ENCODE measurements at regions not wholly inside any gene's neighbourhood (a gene's known extent, or its start where the extent isn't known, plus 50 kb on each side); places are given as distances from the start of the nearest gene placed in this dataset.
"Not testable (repeated sequence)": the region's sequence is repeated elsewhere in the genome, so short reads cannot be mapped to it uniquely, and the experiment has no call there.

DNA sequence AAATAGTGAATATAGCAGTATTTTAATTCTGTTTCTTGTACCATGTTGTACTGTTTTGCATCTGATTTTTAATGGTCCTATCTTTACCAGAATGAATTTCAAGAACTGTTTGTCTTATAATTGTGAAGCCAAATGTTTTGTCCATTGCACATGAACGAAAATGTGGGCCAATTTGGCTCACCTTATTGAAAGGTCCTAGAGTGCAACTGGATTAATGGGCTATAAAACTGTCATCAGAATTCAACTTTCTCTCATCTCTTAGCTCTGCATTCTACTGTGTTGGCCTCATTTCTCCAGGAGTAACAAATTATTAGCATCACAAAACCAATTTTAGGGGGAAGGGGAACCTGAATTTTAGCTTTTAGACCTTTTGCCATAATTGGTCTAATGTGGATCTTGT lies 179.4 kb upstream of the NUDT12 start:
- DNase-seq: no peak

DNA sequence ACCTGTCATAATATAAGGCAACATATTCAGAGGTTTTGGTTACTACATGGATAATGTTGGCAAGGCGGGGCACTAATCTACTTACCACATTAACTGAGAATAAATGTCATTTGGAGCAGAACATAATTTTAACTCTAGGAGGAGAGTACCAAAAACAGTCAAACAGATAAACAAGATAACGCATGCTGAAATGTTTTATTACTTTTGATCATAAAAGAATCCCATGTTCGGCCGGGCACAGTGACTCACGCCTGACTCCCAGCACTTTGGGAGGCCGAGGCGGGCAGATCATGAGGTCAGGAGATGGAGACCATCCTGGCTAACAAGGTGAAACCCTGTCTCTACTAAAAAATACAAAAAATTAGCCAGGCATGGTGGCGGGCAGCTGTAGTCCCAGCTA lies 173.8 kb upstream of the NUDT12 start:
- not testable (repeated sequence) for DNase-seq

DNA sequence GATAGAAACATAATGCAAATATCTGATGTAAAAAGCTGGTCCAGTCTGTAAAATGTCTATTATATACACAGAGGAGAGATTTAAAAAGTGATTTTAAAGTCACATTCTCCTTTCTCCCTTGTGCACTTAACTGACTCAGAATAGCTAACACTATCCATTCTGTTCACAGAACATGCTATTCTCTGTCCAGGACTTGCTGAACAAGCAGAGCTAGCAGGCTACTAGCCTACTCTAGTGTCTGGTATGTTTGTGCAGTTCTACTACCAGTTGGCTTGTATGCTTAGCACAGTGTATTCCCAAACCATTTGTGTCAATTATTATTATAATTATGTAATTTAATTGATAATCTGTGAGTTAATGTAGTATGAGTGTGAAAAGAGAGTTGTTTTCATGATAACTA lies 161.7 kb upstream of the NUDT12 start:
- no peak for DNase-seq

DNA sequence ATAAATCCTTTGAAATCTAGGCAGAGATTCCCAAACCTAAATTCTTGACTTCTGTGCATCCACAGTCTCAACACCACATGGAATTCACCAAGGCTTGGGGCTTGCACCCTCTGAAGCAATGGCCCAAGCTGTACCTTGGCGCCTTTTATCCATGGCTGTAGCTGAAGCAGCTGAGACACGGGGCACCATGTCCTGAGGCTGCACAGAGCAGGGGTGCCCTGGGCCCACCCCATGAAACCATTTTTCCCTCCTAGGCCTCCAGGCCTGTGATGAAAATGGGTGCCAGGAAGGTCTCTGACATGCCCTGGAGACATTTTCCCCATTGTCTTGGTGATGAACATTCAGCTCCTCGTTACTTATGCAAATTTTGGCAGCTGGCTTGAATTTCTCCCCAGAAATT lies 158.6 kb upstream of the NUDT12 start:
- no peak for DNase-seq

DNA sequence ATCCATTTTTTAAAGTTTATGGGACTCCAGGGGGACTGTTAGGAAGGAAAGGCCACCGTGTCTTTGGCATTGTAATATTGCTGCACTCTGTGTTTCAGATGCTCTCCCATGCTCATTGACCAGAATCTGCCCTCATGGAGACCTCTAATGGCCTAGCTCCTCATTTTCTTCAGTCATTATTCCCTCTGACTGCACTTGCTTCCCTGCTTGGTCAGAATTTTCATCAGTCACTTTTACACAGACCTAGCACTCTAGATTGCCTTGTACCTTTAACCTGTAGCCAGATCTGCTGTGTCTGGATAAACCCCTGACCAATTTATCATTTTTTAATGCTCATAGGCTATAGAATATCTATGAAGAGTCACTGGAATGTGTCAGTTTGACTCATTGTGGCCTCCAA lies 155.5 kb upstream of the NUDT12 start:
- DNase-seq: no peak

DNA sequence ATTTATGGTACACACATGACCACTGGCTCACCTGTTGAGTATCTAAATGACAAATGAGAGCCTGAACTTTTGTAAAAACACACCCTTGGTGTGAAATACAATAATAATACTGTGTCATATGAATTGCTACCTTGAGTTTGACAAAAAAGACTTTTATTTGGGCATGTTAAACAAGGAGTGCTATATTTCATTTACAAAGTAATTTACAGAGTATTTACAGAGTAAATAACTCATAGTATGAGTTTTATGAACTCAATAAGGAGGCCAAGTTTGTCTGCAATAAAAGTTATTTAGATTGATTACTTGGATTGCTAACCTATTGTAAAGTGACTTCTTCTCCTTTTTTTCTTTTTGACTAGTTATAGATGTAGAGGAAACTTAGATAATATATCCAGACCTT lies 146.0 kb upstream of the NUDT12 start:
- no peak for DNase-seq

DNA sequence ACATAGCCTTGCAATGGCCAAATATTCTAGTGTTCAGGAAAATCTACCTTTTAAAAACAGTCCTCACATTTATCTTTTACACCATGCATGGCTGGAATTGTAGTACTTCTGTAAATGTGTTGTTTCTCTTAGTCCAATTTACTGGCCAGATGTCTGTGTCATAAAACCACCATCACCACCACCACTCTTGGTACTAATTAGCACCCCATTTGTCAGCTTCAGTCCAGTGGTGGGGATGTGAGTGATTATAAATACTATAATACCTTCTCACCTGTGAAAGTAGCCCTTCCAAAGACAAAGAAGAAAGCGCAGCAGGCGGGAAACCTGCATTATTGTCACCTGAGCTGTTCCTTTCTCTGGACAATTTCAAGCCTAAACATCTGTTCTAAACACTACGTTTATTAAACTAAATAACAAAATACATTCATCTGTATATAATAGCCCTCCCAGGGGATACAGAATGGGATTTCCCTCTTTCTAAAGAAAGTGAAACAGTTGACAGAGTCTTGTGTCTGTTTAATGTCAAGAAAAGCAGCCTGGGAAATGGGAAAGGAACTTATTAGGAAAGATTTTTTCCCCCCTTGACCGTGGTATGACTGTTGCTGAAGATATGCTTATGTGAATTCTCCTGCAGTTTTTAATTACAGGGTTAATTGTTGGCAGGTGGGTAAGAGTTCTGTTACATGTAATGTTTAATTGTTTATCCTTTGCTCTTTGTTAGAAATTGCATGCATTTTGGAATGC lies 144.5 kb upstream of the NUDT12 start:
- no peak for DNase-seq

DNA sequence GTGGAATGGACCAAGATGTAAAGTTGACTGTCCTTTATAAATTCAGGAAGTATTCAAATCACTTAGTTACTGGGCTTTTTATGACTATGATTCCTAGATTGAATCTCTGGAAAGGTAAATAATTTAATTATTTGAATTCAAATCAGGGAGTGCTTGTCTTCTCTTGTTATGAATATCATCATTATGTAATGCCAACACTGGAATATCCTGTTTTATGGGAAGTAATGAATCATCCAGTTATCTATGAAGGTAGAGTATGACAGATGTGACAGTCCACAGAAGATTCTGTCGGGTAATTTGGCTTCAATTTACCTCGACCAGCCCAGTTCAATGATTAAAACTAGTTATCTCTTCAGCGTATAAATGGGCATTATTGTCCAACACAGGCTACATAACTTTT lies 141.0 kb upstream of the NUDT12 start:
- DNase-seq: no peak

DNA sequence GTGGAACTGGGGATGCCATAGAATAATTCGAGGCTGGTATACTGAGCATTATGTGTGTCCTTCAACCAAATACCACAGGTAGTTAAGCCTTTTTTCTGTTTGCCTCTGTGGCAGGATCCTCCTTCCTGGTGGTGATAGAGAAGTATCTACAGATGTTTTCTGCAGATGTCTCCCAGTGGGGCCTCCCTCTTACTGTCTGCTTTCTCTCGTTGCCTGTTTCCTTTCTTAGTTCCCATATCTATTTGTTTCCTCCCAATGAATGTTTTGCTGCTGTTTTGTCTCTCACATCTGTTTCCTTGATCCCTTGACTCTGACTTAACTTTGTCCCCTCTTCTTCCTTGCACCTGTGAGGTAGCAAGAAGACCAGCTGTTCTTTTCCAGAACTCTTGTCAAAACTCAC lies 130.9 kb upstream of the NUDT12 start:
- no peak for DNase-seq

DNA sequence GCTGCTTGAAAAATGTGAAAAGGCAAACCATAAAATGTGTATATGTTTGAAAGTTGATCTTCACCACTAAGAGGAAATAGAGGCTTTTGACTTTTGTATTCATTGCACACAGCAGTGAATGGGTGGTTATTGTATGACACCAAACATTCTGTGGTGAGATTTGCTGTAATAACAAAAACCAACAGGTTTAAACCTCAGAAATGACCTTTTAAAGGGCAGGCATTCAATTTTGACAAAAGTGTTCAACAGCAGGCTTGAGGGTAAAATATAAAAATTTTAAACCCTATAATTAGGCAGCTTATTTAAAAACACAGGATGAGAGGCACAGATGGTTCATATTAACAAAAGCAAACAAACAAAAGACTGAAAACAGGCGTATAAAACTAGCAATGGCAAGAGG lies 128.1 kb upstream of the NUDT12 start:
- DNase-seq: no peak

DNA sequence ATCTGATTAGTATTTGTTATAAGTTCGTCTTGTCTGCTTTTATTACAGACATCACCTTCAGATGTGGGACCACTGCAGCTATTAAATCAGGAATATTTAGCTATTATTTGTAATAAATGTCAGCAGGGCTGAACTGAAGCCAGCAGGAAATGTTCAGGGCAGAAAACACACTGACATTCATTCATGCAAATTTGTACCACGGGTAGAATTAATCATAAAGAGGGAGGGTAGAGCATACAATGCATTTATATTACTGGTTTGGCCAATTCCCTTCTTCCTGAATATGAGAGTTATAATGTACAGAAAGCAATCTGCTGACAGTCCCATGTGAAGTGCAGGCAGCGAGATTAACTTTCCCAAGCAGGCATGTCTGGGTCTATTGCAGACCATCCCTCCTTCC lies 117.3 kb upstream of the NUDT12 start:
- no peak for DNase-seq

DNA sequence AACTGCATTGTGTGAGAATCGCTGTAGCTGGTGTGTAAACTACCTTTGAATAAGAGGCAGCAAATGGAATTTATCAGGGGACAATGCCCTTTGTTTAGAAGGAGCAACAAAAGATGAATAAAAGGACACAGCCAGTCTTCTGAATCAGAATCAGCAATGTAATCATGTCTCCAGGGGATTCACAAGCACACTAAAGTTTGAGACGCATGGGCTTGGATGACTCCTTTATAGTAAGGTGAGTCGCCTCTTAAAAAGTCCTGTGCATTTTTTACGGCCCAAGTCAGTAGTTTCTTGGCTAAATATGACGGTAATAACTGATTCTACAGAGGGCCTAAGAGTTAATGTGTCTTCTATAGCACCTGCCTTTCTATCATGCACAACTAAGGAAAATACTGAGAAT lies 113.6 kb upstream of the NUDT12 start:
- not testable (repeated sequence) for DNase-seq

DNA sequence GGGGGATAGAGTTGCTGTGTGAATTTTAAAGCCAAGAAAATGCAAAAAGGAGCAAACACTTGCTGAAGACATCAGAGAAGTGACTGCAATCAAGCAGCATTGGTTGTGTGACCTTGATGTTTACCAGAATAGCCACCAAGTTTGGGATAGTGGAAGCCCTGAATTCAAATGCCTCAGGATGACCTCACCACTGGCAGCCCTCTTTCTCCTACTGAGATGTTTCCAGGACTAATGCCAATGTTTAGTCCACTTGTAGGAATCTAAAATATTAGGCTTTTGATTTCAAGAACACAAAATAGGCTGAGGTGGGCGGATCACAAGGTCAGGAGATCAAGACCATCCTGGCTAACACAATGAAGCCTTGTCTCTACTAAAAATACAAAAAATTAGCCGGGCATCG lies 112.2 kb upstream of the NUDT12 start:
- no peak for DNase-seq

DNA sequence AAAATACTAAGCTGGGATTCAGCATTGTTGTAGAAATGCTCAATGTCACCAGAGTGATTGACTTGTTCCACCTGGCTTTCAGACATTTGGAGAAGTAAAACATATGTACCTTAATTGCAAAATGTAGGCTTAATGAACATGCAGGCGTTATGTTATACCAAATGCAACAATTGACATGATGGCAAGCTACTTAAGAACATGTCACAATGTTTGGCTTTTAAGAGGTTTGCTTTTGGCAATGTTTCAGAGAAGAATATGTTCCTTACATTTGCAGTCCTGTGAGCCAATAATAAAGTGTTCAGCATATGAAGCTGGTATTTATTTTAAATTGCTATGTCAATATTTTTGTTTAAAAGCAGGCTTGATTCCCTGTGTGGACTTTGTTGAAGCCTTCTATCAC lies 111.7 kb upstream of the NUDT12 start:
- no peak for DNase-seq

DNA sequence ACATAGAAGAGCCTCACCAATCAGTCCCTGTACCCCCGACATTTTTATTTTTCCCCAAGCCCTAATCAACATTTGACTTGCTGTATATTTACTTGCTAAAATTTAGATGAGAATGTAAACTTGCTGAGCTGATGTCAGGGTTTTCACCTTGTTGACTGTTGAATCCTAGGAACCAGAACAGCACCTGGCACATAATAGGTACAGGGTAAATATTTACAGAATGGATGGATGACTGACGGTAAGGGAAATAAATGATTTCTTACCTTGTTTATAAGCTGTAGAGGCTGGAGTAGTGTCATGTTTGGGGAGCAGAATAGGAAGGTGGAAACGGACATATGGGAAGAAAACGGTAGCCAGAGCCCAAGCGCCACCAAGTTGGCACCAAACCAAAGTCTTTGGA lies 107.0 kb upstream of the NUDT12 start:
- DNase-seq: no peak

DNA sequence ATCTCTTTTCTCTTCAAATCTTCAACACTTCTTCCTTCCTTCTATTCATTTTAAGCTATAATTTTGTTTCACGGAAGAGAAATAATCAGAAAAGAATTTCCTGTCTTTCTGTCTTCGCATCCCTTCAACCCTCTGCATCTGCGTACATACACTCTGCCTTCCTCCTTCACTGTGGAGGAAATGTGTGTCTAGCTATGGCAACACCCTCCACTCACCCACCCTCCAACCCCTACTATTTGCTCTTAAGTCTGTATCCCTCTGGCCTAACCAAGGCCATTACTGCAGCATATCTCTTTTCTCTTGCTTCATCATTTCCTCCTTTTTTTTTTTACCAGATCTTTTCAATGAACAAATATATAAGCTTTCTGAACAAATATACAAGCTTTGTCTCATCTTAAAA lies 105.7 kb upstream of the NUDT12 start:
- DNase-seq: no peak

DNA sequence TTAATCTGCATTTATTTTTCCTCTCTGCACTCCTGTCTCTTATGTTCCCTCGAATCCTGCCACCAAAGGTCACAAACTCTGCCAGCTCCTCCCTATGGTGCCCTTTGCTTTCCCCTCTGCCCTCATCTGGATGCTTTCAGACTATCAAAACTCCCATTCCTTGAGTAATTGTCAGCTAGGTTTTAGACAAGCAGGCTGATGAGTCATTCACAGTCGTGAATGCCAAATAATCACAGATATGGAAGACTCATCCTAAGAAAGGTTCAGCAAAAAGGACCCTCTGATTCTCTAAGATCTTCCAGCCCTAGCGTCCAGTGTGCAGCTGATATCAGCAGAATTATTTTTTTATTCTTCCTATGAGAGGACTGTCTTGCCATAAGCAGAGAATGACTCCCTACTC lies 104.5 kb upstream of the NUDT12 start:
- DNase-seq: no peak

DNA sequence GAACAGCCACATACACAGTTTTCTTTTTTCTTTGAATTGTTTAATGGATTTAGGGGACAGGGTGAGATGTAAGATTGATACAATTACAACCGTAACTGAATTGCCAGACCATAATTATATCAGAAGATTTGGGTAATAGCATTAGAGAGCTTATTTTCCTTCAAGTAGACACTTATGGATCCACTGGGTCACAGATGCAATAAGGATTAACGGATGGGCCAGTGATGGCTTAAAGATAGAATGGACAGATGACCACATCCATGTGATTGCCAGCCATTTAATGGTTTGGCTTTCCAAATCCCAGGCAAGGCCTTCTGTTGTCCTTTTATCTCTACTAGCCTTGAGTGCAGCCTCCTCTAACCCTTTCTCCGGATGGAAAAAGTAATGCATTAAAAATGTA lies 94.7 kb upstream of the NUDT12 start:
- DNase-seq: no peak

DNA sequence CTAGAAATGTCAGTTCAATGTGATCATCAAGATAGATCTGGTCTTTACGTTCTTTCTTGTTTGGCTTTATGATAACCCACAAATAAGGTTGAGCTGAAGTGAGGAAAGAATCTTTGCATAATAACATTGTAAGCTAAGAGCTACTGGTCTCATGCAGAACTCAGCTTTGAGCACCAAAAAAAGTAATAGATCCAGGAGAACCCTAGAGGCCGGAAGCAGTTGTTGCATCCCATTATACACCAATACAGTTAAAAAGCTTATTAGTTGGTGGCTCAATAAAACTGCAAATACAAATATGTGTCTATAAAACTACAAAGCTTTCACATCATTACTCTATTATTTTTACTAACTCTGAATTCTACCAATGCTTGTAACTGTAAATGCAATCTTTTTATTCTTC lies 85.5 kb upstream of the NUDT12 start:
- no peak for DNase-seq

DNA sequence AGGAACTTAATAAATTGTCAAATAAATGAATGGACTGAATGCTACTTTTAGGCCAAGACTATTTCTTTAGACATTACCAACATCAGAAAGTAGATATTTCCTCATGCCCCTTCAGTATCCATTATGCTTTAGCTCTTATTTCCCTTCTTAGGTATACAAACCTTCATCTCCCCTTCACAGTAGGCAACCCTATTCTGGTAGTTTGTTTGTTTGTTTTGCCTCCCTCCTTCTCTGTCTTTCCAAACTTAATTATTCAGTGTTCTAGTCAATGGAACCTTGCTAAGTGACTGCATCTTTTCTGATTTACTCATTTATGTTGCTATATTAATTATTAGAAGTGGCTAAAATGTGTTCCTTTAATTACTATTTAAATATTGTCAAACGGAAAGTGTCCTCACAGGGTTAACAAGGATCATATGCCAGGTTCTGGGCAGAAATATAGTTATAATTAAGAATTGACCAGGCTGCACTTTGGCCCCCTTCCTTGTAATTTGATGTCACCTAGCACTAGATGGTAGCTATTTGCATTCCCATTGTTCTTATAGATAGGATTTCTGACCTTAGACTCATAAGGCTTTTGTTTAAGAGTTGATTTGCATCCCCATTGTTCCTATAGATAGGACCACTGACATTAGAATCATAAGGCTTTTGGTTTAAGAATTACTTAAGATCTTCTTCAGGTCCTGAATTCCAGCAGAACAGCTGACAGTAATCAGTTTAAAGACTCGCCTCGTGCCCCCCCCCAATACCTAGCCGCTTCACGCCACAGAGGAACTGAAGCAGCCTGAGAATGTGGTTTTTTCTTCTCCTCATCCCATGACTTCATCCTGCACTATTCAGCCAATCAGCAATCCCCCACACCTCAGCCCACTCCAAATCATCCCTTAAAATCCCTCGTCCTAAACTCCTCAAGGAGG lies 84.4 kb upstream of the NUDT12 start:
- no peak for DNase-seq

DNA sequence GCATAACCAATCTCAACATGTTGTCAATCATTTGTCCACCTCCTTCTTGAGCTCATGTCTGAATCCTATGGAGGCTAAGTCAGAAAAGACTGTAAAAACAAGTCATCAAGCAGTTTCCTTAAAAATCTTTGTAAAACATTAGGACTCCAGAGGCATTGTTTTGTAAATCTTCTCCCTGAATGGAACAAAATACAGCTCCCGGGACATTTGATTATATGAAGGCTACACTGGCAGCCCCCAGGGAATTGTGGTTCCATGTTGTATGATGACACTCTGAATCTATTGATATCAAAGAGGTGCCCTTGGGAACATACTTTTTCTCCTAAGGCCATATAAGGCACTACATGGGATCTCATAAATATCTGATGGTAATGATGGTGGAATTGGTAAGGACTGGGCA lies 83.2 kb upstream of the NUDT12 start:
- no peak for DNase-seq

DNA sequence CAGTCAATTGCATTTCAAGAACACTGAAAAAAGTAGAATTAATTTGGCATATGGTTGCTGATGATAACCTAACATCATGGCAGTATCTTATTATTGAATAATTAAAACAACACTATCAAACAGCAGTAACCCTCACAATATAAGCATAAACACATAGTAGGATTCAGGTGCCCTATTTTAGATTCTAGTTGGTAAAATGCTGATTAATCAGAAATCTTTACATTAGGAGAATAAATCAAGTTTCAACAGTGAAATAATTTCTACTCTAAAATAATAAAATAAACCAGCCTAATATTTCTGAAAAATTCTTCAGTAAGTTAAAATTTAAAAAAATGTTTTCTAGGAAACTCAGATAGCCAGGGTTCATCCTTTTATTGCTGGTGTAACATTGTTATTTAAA lies 76.4 kb upstream of the NUDT12 start:
- no peak for DNase-seq

DNA sequence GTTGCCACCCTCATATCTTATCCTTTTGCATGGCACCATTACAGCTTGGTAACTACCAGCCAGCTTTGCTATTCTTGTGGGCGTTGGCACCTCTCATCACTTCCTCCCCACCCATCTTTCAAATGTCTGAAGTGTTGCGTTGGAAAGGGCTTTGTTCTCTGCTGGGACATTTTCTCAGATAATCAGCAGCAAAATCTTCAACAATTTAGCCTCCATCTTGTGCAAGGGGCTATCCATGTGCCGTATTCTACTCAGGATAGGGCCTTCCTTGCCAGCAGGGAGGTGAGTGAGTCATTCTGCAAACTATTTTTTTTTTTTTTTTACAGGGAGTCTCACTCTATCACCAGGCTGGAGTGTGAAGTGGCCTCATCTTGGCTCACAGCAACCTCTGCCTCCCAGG lies 62.1 kb upstream of the NUDT12 start:
- no peak for DNase-seq

DNA sequence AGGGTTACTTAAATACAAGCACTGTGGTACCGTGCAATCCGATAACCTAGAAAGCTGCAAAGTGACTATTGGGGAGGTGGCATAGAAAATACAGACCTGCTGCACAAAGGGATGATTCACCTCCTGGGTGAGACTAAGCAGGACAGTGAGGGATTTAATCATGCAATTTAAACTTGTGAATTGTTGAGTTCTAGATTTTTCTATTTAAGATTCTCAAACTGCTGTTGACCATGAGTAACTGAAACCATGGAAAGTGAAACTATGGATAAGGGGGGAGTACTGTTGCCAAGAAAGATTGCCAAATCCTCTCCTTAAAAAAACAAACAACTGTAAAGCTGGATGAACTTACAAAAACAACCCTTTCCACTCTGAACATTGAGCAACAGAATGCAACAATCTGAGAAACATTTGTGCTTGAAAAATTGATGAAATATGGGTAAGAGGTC lies 61.5 kb upstream of the NUDT12 start:
- DNase-seq: no peak

DNA sequence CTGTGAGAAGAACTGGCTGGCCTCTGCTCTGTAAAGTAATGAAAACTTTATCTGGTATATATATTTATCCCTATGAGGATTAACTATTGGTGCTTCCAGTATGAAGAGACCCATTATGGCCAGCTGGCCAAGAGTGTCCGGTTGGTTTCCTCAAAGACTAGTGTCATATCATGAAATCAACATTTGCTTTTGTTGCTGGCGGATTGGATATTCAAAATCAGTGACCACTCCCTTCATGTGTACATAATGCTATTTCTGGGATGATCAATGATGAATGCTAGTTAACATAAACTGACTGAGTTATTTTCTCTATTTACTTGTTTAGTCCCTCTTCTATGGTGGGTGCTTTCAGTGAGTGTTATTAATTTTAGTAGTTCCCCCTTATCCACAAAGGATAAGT lies 60.8 kb upstream of the NUDT12 start:
- no peak for DNase-seq

All from RPMI8226 (cell line).